CD4-positive, alpha-beta T cell (primary cell): ENCODE measurements at regions not wholly inside any gene's neighbourhood (a gene's known extent, or its start where the extent isn't known, plus 50 kb on each side); places are given as distances from the start of the nearest gene placed in this dataset.

ENCODE experiments used
- ATAC-seq: fragments of 200-7000 bp; cut with Tn5 transposase; one replicate; pipeline ENCODE4 v1.10.0; 2022; ENCODE audit warnings: mild to moderate bottlenecking; ENCODE audit not compliant: poor library complexity
- CTCF ChIA-PET: fragments of 350-600 bp; sonication (Branson Sonifier 250); formaldehyde crosslinking; loops from one replicate; lab custom pipeline; 2021; ENCODE audit warnings: antibody characterized with exemption, inconsistent platforms; lab: Charles Lee
- POLR2A ChIA-PET: fragments of 350-600 bp; sonication (Branson Sonifier 250); formaldehyde crosslinking; loops from one replicate; lab custom pipeline; 2021; ENCODE audit warnings: antibody characterized with exemption, inconsistent platforms; lab: Charles Lee
- DNase-seq, 14 experiments: peaks; one replicate each; pipeline ENCODE4 v3.0.0-alpha.2; 2013 to 2020; ENCODE audit warnings: mixed read lengths in 2 of 14
- H3K27ac ChIP-seq, 2 donors: one replicate each; pipeline versions ENCODE4 v1.5.1 to v1.7.0; 2013; ENCODE audit warnings: low read length in 2 of 2, low read depth in 1 of 2, mild to moderate bottlenecking in 1 of 2
- H3K27me3 ChIP-seq, 2 experiments: 1 replicate in 1 of 2; 2 replicates in 1 of 2; pipeline versions ENCODE4 v1.6.1 to v1.7.0; 2013; ENCODE audit warnings: low read length in 2 of 2, control low read depth in 1 of 2, mild to moderate bottlenecking in 1 of 2, moderate library complexity in 1 of 2; ENCODE audit not compliant: insufficient read depth in 2 of 2, control insufficient read depth in 1 of 2
- H3K36me3 ChIP-seq: one replicate; pipeline ENCODE4 v1.6.1; 2013; ENCODE audit warnings: low read length, control low read depth; ENCODE audit not compliant: insufficient read depth
- H3K4me1 ChIP-seq: one replicate; pipeline ENCODE4 v1.6.1; 2013; ENCODE audit warnings: low read length, control low read depth; ENCODE audit not compliant: insufficient read depth
- H3K4me3 ChIP-seq: one replicate; pipeline ENCODE4 v1.5.1; 2013; ENCODE audit warnings: mild to moderate bottlenecking, low read length, moderate library complexity
- H3K9me3 ChIP-seq, 2 experiments: 1 replicate in 1 of 2; 2 replicates in 1 of 2; pipeline versions ENCODE4 v1.6.1 to v1.7.0; 2013; ENCODE audit warnings: low read length in 2 of 2, mild to moderate bottlenecking in 2 of 2, control low read depth in 1 of 2, moderate library complexity in 1 of 2; ENCODE audit not compliant: control insufficient read depth in 1 of 2, insufficient read depth in 1 of 2
- H3K27ac Mint-ChIP-seq: one replicate; pipeline ENCODE4 v1.8.0; 2020; ENCODE audit warnings: mixed read lengths
- H3K27me3 Mint-ChIP-seq: one replicate; pipeline ENCODE4 v1.8.0; 2021; ENCODE audit warnings: mixed read lengths
- H3K36me3 Mint-ChIP-seq: one replicate; pipeline ENCODE4 v1.8.0; 2021; ENCODE audit warnings: low read depth, mixed read lengths
- H3K4me1 Mint-ChIP-seq: one replicate; pipeline ENCODE4 v1.8.0; 2021; ENCODE audit warnings: low read depth, mixed read lengths
- H3K4me3 Mint-ChIP-seq: one replicate; pipeline ENCODE4 v1.8.0; 2020; ENCODE audit warnings: mild to moderate bottlenecking, mixed read lengths
- H3K9me3 Mint-ChIP-seq: one replicate; pipeline ENCODE4 v1.8.0; 2020; ENCODE audit warnings: mixed read lengths
- intact Hi-C, 2 experiments: fragments of 100-400 bp; cut with DNase I in 1 of 2; cut with micrococcal nuclease in 1 of 2; formaldehyde crosslinking; loops; one replicate each; pipeline versions ENCODE4 v1.15.1 to v1.9.0; 2023 to 2025; cut with DNase I, micrococcal nuclease
- TF ChIP-seq, protein P1 (sequence below): fragments of 200-600 bp; IDR thresholded peaks from one replicate; pipeline ENCODE4 v1.8.0; 2022; ENCODE audit warnings: antibody characterized with exemption, mild to moderate bottlenecking

DNA sequence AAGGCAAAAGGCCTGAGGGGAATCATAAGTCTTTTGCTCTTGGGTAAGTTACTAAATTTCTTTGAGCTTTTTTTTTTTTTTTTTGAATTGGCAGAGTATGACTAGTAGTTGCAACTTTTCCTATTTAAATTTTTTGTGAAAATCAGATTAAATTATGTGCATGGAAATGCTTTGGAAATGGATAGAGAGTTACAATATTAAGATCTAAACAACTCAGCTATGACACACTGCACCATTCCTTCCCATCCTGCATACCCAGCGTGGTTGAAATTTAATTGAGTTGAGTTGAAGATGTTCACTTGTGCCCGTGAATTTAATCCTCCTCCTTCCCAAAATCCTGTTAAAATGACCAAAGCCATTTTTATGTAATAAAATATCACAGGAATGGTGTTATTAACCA is 296.4 kb downstream of the ACTL7B start:
- H3K4me1 Mint-ChIP-seq, result no peaks in the 10 kb centered on the region
- H3K4me3 Mint-ChIP-seq, result no peak overlapping the region
- H3K4me3 ChIP-seq, result no peak overlapping the region
- H3K4me1 ChIP-seq, result no peaks in the 10 kb centered on the region
- ATAC-seq (no peak), DNase-seq (no peak)
- peaks cover 15% of the 10 kb centered on the region for H3K27me3 Mint-ChIP-seq
- TF ChIP-seq, protein P1, sequence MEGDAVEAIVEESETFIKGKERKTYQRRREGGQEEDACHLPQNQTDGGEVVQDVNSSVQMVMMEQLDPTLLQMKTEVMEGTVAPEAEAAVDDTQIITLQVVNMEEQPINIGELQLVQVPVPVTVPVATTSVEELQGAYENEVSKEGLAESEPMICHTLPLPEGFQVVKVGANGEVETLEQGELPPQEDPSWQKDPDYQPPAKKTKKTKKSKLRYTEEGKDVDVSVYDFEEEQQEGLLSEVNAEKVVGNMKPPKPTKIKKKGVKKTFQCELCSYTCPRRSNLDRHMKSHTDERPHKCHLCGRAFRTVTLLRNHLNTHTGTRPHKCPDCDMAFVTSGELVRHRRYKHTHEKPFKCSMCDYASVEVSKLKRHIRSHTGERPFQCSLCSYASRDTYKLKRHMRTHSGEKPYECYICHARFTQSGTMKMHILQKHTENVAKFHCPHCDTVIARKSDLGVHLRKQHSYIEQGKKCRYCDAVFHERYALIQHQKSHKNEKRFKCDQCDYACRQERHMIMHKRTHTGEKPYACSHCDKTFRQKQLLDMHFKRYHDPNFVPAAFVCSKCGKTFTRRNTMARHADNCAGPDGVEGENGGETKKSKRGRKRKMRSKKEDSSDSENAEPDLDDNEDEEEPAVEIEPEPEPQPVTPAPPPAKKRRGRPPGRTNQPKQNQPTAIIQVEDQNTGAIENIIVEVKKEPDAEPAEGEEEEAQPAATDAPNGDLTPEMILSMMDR, result no peak
- ChIA-PET CTCF (no interaction called here), POLR2A (no interaction called here)
- H3K36me3 Mint-ChIP-seq, result no peaks in the 10 kb centered on the region
- H3K27ac ChIP-seq, result no peak overlapping the region
- intact Hi-C loops, result no loop called here
- no peaks in the 10 kb centered on the region for H3K9me3 ChIP-seq
- H3K9me3 Mint-ChIP-seq, result peaks cover 2% of the 10 kb centered on the region
- no peaks in the 10 kb centered on the region for H3K27me3 ChIP-seq
- no peaks in the 10 kb centered on the region for H3K36me3 ChIP-seq
- no peak overlapping the region for H3K27ac Mint-ChIP-seq

DNA sequence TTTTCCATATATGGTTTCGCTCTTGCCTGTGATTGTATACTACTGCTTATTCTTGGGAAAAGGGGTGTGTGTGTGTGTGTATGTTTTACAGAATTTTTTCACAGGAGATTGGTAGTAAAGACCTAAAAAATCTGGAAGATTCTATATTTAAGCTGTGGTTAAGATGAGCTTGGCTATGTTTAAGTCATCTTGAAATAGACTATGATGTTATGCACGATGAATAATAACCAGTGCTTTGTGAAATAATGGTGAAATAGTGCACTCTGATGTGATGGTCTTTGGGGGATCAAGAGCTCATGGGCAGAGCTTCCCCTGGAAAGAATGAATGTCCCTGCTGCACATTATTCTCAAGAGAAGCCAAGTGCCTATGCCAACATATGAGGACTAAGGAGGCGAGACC is 301.0 kb downstream of the ACTL7B start:
- no peaks in the 10 kb centered on the region for H3K9me3 Mint-ChIP-seq
- H3K27ac ChIP-seq, result no peak overlapping the region
- TF ChIP-seq, protein P1, result no peak
- POLR2A ChIA-PET, result no interaction called here
- no peak overlapping the region for H3K4me3 ChIP-seq
- H3K36me3 Mint-ChIP-seq, result no peaks in the 10 kb centered on the region
- H3K4me3 Mint-ChIP-seq, result no peak overlapping the region
- CTCF ChIA-PET, result no interaction called here
- no peaks in the 10 kb centered on the region for H3K4me1 Mint-ChIP-seq
- no peak for ATAC-seq
- no peaks in the 10 kb centered on the region for H3K27me3 ChIP-seq
- H3K27ac Mint-ChIP-seq, result no peak overlapping the region
- H3K27me3 Mint-ChIP-seq, result peaks cover 5% of the 10 kb centered on the region
- DNase-seq, result no peak
- intact Hi-C loops, result no loop called here
- H3K36me3 ChIP-seq, result no peaks in the 10 kb centered on the region
- H3K9me3 ChIP-seq, result peaks cover 0 to 3% of the 10 kb centered on the region in 2 experiments
- no peaks in the 10 kb centered on the region for H3K4me1 ChIP-seq

DNA sequence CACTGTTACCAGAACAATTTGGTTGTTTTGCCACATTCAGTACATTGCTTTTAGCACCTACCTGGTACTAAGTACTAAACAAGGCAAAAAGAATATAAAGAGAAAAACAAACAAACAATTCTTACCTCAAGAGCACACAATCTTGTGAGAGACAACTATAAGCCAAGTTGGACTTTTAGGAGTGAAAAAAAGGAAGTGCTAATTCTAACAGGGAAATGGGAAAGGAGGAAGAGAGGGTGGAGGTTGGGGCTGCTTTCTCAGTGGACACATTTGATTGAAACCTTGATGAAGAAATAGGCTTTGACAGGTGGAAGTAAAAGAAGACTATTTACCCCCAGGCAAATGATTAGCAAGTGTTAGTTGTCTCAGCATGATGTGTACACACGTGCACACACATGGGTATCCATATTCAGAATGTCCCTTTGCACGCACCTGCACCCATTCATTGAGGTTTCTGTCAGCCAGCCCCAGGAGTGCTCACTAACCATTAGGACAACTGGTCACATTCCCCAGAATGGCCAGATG is 302.6 kb downstream of the ACTL7B start:
- H3K9me3 ChIP-seq, result peaks cover 0 to 3% of the 10 kb centered on the region in 2 experiments
- no peak overlapping the region for H3K4me3 ChIP-seq
- DNase-seq, result no peak
- no peak for ATAC-seq
- TF ChIP-seq, protein P1, result no peak
- CTCF ChIA-PET, result no interaction called here
- H3K27me3 ChIP-seq, result no peaks in the 10 kb centered on the region
- Mint-ChIP-seq H3K36me3 (no peaks in the 10 kb centered on the region), H3K27ac (no peak overlapping the region), H3K4me3 (no peak overlapping the region), H3K27me3 (no peaks in the 10 kb centered on the region), H3K4me1 (no peaks in the 10 kb centered on the region), H3K9me3 (no peaks in the 10 kb centered on the region)
- POLR2A ChIA-PET, result no interaction called here
- no peaks in the 10 kb centered on the region for H3K36me3 ChIP-seq
- H3K4me1 ChIP-seq, result no peaks in the 10 kb centered on the region
- intact Hi-C loops, result no loop called here
- H3K27ac ChIP-seq, result no peak overlapping the region
